CD4-positive, alpha-beta T cell (primary cell): ENCODE measurements at regions not wholly inside any gene's neighbourhood (a gene's known extent, or its start where the extent isn't known, plus 50 kb on each side); places are given as distances from the start of the nearest gene placed in this dataset.

ENCODE experiments used
- ATAC-seq: fragments of 200-7000 bp; cut with Tn5 transposase; one replicate; pipeline ENCODE4 v1.10.0; 2022; ENCODE audit warnings: mild to moderate bottlenecking; ENCODE audit not compliant: poor library complexity
- CTCF ChIA-PET: fragments of 350-600 bp; sonication (Branson Sonifier 250); formaldehyde crosslinking; loops from one replicate; lab custom pipeline; 2021; ENCODE audit warnings: antibody characterized with exemption, inconsistent platforms; lab: Charles Lee
- POLR2A ChIA-PET: fragments of 350-600 bp; sonication (Branson Sonifier 250); formaldehyde crosslinking; loops from one replicate; lab custom pipeline; 2021; ENCODE audit warnings: antibody characterized with exemption, inconsistent platforms; lab: Charles Lee
- DNase-seq, 14 experiments: peaks; one replicate each; pipeline ENCODE4 v3.0.0-alpha.2; 2013 to 2020; ENCODE audit warnings: mixed read lengths in 2 of 14
- H3K27ac ChIP-seq, 2 donors: one replicate each; pipeline versions ENCODE4 v1.5.1 to v1.7.0; 2013; ENCODE audit warnings: low read length in 2 of 2, low read depth in 1 of 2, mild to moderate bottlenecking in 1 of 2
- H3K27me3 ChIP-seq, 2 experiments: 1 replicate in 1 of 2; 2 replicates in 1 of 2; pipeline versions ENCODE4 v1.6.1 to v1.7.0; 2013; ENCODE audit warnings: low read length in 2 of 2, control low read depth in 1 of 2, mild to moderate bottlenecking in 1 of 2, moderate library complexity in 1 of 2; ENCODE audit not compliant: insufficient read depth in 2 of 2, control insufficient read depth in 1 of 2
- H3K36me3 ChIP-seq: one replicate; pipeline ENCODE4 v1.6.1; 2013; ENCODE audit warnings: low read length, control low read depth; ENCODE audit not compliant: insufficient read depth
- H3K4me1 ChIP-seq: one replicate; pipeline ENCODE4 v1.6.1; 2013; ENCODE audit warnings: low read length, control low read depth; ENCODE audit not compliant: insufficient read depth
- H3K4me3 ChIP-seq: one replicate; pipeline ENCODE4 v1.5.1; 2013; ENCODE audit warnings: mild to moderate bottlenecking, low read length, moderate library complexity
- H3K9me3 ChIP-seq, 2 experiments: 1 replicate in 1 of 2; 2 replicates in 1 of 2; pipeline versions ENCODE4 v1.6.1 to v1.7.0; 2013; ENCODE audit warnings: low read length in 2 of 2, mild to moderate bottlenecking in 2 of 2, control low read depth in 1 of 2, moderate library complexity in 1 of 2; ENCODE audit not compliant: control insufficient read depth in 1 of 2, insufficient read depth in 1 of 2
- H3K27ac Mint-ChIP-seq: one replicate; pipeline ENCODE4 v1.8.0; 2020; ENCODE audit warnings: mixed read lengths
- H3K27me3 Mint-ChIP-seq: one replicate; pipeline ENCODE4 v1.8.0; 2021; ENCODE audit warnings: mixed read lengths
- H3K36me3 Mint-ChIP-seq: one replicate; pipeline ENCODE4 v1.8.0; 2021; ENCODE audit warnings: low read depth, mixed read lengths
- H3K4me1 Mint-ChIP-seq: one replicate; pipeline ENCODE4 v1.8.0; 2021; ENCODE audit warnings: low read depth, mixed read lengths
- H3K4me3 Mint-ChIP-seq: one replicate; pipeline ENCODE4 v1.8.0; 2020; ENCODE audit warnings: mild to moderate bottlenecking, mixed read lengths
- H3K9me3 Mint-ChIP-seq: one replicate; pipeline ENCODE4 v1.8.0; 2020; ENCODE audit warnings: mixed read lengths
- intact Hi-C, 2 experiments: fragments of 100-400 bp; cut with DNase I in 1 of 2; cut with micrococcal nuclease in 1 of 2; formaldehyde crosslinking; loops; one replicate each; pipeline versions ENCODE4 v1.15.1 to v1.9.0; 2023 to 2025; cut with DNase I, micrococcal nuclease
- TF ChIP-seq, protein P1 (sequence below): fragments of 200-600 bp; IDR thresholded peaks from one replicate; pipeline ENCODE4 v1.8.0; 2022; ENCODE audit warnings: antibody characterized with exemption, mild to moderate bottlenecking

DNA sequence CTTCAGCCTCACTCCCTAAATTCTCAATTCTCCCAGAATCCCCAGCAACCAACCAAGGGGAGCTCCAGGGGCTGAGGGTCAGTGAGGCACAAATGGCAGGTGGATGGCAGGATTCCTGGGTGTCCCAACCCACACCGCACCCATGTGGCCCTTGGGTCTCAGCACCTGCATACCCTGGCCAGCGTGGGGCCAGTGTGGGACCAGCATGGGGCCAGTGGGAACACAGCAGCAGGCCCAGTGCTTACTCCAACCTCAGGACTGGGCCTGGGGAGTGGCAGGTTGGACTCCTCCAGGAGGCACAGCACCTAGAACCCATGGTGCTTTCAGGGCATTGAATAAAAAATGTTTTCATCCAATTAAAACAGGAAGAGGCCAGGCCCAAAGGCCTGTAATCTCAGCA lies 202.0 kb downstream of the TSHZ3 start:
- H3K9me3 ChIP-seq: no peaks in the 10 kb centered on the region
- no peak overlapping the region for H3K27ac ChIP-seq
- DNase-seq: no peak
- H3K36me3 ChIP-seq: no peaks in the 10 kb centered on the region
- TF ChIP-seq, protein P1, sequence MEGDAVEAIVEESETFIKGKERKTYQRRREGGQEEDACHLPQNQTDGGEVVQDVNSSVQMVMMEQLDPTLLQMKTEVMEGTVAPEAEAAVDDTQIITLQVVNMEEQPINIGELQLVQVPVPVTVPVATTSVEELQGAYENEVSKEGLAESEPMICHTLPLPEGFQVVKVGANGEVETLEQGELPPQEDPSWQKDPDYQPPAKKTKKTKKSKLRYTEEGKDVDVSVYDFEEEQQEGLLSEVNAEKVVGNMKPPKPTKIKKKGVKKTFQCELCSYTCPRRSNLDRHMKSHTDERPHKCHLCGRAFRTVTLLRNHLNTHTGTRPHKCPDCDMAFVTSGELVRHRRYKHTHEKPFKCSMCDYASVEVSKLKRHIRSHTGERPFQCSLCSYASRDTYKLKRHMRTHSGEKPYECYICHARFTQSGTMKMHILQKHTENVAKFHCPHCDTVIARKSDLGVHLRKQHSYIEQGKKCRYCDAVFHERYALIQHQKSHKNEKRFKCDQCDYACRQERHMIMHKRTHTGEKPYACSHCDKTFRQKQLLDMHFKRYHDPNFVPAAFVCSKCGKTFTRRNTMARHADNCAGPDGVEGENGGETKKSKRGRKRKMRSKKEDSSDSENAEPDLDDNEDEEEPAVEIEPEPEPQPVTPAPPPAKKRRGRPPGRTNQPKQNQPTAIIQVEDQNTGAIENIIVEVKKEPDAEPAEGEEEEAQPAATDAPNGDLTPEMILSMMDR: no peak
- H3K4me3 Mint-ChIP-seq: no peak overlapping the region
- ChIA-PET CTCF (no interaction called here), POLR2A (no interaction called here)
- no peak for ATAC-seq
- no peaks in the 10 kb centered on the region for H3K36me3 Mint-ChIP-seq
- intact Hi-C loops: no loop called here
- no peaks in the 10 kb centered on the region for H3K27me3 Mint-ChIP-seq
- H3K4me3 ChIP-seq: no peak overlapping the region
- H3K27me3 ChIP-seq: no peaks in the 10 kb centered on the region
- H3K4me1 Mint-ChIP-seq: no peaks in the 10 kb centered on the region
- no peak overlapping the region for H3K27ac Mint-ChIP-seq
- no peaks in the 10 kb centered on the region for H3K9me3 Mint-ChIP-seq
- no peaks in the 10 kb centered on the region for H3K4me1 ChIP-seq

DNA sequence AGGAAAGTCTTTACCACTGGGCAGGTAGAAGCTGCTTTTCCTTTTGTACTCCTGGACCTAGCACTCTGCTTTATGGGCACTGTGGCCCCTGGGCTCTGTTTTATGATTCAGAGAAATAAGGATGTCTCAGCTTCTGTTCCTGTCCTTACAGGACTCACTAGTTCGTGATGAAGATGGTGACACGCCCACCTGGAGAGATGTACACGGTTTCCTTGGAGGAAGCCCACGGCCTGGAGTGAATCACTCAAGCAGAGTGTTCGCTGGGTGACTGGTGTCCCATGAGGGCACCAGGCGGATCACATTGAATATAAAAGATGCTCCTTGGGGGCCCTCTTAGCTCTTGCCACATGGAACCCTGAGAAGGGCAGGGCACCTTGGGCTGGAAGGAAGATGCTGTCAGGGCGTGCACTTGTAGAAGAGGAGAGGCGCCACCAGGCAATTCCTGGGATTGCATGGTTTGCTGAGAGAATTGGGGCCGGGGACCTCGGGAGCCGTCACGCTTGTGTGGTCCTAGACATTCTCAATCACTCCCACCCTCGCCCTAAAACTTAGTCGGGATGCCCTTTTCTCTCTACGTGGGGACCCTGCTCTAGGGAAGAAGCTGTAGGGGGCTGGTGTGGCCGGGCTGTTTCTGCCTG lies 202.6 kb downstream of the TSHZ3 start:
- Mint-ChIP-seq H3K36me3 (no peaks in the 10 kb centered on the region), H3K27ac (no peak overlapping the region)

DNA sequence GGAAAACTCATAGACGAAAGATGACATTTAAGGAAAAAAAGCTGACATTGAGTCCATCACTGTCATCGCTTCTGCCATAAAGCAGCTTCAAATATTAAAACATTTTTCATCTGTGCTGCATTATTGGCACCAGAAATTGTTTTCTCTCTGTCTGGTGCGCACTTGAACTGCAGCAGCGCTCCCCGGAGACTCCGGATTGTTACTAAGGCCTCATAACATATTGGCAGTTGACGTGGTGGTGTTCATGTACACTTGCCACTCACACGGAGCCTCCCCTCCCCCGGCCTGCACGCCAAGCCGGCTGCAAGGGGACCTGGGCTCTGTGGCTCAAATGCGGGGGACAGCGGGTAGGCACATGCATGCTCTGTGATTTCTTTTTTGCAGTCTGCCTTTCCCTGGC lies 203.2 kb downstream of the TSHZ3 start:
- ChIA-PET POLR2A (no interaction called here), CTCF (no interaction called here)
- no peaks in the 10 kb centered on the region for H3K9me3 ChIP-seq

More for the DNA sequence above, 202.6 kb downstream of the TSHZ3 start:
- Histone ChIP-seq H3K27me3 (no peaks in the 10 kb centered on the region), H3K36me3 (no peaks in the 10 kb centered on the region), H3K27ac (no peak overlapping the region), H3K4me3 (no peak overlapping the region), H3K9me3 (no peaks in the 10 kb centered on the region), H3K4me1 (no peaks in the 10 kb centered on the region)
- no peaks in the 10 kb centered on the region for H3K9me3 Mint-ChIP-seq
- no peak overlapping the region for H3K4me3 Mint-ChIP-seq
- CTCF ChIA-PET: no interaction called here
- ATAC-seq (no peak), DNase-seq (no peak)
- H3K4me1 Mint-ChIP-seq: no peaks in the 10 kb centered on the region
- H3K27me3 Mint-ChIP-seq: no peaks in the 10 kb centered on the region
- TF ChIP-seq, protein P1: no peak
- POLR2A ChIA-PET: no interaction called here
- intact Hi-C loops: no loop called here

More for the DNA sequence above, 203.2 kb downstream of the TSHZ3 start:
- Mint-ChIP-seq H3K27me3 (no peaks in the 10 kb centered on the region), H3K27ac (no peak overlapping the region), H3K4me3 (no peak overlapping the region), H3K9me3 (no peaks in the 10 kb centered on the region), H3K4me1 (no peaks in the 10 kb centered on the region), H3K36me3 (no peaks in the 10 kb centered on the region)
- Histone ChIP-seq H3K27me3 (no peaks in the 10 kb centered on the region), H3K27ac (no peak overlapping the region), H3K4me3 (no peak overlapping the region), H3K36me3 (no peaks in the 10 kb centered on the region), H3K4me1 (no peaks in the 10 kb centered on the region)
- intact Hi-C loops: no loop called here
- TF ChIP-seq, protein P1: no peak
- DNase-seq (no peak), ATAC-seq (no peak)
